ENCODE measurements at regions not wholly inside any gene's neighbourhood (a gene's known extent, or its start where the extent isn't known, plus 50 kb on each side); places are given as distances from the start of the nearest gene placed in this dataset.

DNA sequence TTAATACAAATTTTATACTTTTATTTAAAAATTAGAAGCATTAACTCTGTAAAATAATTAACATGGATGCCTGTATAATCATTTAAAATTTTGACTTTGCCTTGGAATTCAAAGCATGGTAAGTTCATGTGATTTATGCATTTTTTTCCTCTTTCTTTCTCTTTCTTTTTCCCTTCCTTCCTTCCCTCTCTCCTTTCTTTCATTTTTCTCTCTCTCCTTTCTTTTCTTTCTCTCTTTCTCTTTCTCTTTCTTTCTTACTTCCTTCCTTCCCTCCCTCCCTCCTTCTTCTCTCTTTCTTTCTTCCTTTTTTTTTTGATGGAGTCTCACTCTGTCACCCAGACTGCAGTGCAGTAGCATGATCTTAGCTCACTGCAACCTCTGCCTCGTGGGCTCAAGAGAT is 53.8 kb upstream of the P3H2 start:
- TF ChIP-seq CTCF (conservative IDR thresholded peaks at IDR 0.05) (no peak), ZFX (IDR thresholded peaks at IDR 0.05) (no peak)
